ENCODE measurements at regions not wholly inside any gene's neighbourhood (a gene's known extent, or its start where the extent isn't known, plus 50 kb on each side); places are given as distances from the start of the nearest gene placed in this dataset.

DNA sequence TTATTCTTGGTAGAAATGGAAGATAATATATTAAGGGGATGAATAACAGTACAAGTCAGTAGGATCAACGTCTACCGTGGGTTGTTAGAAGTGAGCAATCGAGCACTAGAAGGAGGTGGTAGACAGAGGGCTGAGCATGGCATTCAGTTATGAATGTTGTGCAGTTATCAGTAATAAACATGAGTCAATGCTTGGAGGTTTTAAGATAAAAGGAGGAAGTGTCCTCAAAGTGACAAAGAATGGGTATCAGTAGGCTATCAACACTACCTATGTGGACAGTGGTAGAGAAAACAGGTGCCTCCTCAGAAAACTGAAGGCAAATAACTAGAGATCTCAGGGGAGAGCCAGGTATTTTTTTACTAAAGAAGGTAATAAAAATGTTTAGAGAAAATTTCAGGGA lies 1607.0 kb downstream of the PCDH9 start:
- Histone ChIP-seq H3K27ac (no peak overlapping the region), H3K4me1 (replicated peaks in 1 of 2) (no peaks in the 10 kb centered on the region), H3K4me3 (no peak overlapping the region), H3K27me3 (no peaks in the 10 kb centered on the region), H3K36me3 (replicated peaks in 1 of 2) (no peaks in the 10 kb centered on the region), H3K9me3 (replicated peaks in 1 of 3) (no peaks in the 10 kb centered on the region)
- 79 to 89% (median 84%) methylated on average over 3 of the region's 3 CpGs for WGBS, 4 donors
- DNase-seq: no peak
- intact Hi-C loops (cut with DNase I): no loop called here
- no peak for TF ChIP-seq POLR2A (IDR thresholded peaks at IDR 0.05)
- TF ChIP-seq, protein P1, sequence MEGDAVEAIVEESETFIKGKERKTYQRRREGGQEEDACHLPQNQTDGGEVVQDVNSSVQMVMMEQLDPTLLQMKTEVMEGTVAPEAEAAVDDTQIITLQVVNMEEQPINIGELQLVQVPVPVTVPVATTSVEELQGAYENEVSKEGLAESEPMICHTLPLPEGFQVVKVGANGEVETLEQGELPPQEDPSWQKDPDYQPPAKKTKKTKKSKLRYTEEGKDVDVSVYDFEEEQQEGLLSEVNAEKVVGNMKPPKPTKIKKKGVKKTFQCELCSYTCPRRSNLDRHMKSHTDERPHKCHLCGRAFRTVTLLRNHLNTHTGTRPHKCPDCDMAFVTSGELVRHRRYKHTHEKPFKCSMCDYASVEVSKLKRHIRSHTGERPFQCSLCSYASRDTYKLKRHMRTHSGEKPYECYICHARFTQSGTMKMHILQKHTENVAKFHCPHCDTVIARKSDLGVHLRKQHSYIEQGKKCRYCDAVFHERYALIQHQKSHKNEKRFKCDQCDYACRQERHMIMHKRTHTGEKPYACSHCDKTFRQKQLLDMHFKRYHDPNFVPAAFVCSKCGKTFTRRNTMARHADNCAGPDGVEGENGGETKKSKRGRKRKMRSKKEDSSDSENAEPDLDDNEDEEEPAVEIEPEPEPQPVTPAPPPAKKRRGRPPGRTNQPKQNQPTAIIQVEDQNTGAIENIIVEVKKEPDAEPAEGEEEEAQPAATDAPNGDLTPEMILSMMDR (IDR thresholded peaks at IDR 0.05): no peak

DNA sequence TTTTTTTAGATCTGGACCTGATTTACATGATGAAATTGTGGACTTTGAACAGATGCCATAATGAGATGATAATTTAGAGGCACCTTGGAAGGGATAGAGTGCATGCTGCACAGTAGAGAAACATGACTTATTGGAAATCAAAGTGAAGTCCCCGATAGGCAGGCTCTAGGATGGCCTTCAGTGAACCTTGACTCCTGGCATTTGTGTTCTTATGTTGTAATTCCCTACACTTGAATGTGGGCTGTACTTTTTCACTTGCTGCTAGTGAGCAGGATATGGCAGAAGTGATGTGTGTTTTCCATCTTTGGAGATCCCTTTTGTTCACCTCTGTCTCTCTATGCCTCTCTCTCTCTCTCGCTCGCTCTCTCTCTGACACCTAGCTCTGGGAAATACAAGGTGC lies 1614.6 kb downstream of the PCDH9 start:
- 74 to 81% (median 77%) methylated on average over 3 of the region's 3 CpGs for WGBS, 4 donors
- no peaks in the 10 kb centered on the region for H3K36me3 ChIP-seq (replicated peaks in 1 of 2)
- intact Hi-C loops (cut with DNase I): no loop called here

DNA sequence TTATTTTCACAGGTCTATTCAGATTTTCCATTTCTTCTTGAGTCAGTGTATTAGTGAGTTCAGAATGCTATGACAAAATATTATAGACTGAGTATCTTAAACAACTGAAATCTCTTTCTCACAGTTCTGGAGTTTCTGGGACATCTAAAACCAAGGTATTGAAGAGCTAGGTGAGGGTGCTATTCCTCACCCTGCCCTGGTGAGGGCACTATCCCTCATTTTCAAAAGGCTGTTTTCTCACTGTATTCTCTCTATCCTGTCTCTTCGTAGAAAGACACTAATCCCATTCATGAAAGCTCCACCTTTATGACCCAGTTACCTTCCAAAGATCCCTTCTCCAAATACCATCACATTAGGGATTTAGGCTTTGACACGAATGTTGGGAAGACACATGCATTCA lies 1617.1 kb downstream of the PCDH9 start:
- H3K4me3 ChIP-seq: no peak overlapping the region
- no peaks in the 10 kb centered on the region for H3K36me3 ChIP-seq (replicated peaks in 1 of 2)
- no peaks in the 10 kb centered on the region for H3K4me1 ChIP-seq (replicated peaks in 1 of 2)
- no peaks in the 10 kb centered on the region for H3K27me3 ChIP-seq
- no peak overlapping the region for H3K27ac ChIP-seq
- TF ChIP-seq, protein P1 (IDR thresholded peaks at IDR 0.05): no peak
- no peak for TF ChIP-seq POLR2A (IDR thresholded peaks at IDR 0.05)
- H3K9me3 ChIP-seq (replicated peaks in 1 of 3): no peaks in the 10 kb centered on the region
- DNase-seq: no peak
- WGBS, 4 donors: 79 to 91% (median 85%) methylated on average over 2 of the region's 2 CpGs
- intact Hi-C loops (cut with DNase I): no loop called here

More for the DNA sequence above, 1614.6 kb downstream of the PCDH9 start:
- Histone ChIP-seq H3K4me1 (replicated peaks in 1 of 2) (no peaks in the 10 kb centered on the region), H3K9me3 (replicated peaks in 1 of 3) (no peaks in the 10 kb centered on the region), H3K4me3 (no peak overlapping the region), H3K27me3 (no peaks in the 10 kb centered on the region), H3K27ac (no peak overlapping the region)
- no peak for TF ChIP-seq POLR2A (IDR thresholded peaks at IDR 0.05)
- TF ChIP-seq, protein P1 (IDR thresholded peaks at IDR 0.05): no peak
- DNase-seq: peak in 1 of 7 donors; percentile 1

DNA sequence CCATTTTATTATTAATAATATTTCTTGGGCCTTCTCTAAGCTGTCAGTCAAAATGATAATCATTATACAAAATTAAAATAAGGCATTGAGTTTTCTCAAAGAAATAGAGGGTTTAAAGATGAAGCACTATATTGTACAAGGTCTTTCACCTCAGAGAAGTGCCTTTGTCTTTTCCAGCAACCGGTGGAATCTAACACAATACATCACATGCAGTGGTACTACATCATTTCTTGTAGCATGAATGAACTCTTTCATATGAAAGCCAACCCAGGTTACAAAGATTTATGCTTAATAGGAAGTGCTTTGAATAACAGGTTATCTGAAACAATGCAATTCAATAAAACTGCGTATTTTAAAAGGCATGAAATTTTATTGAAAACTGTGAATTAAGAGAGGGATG lies 1620.8 kb downstream of the PCDH9 start:
- Histone ChIP-seq H3K4me3 (no peak overlapping the region), H3K27ac (no peak overlapping the region), H3K9me3 (replicated peaks in 1 of 3) (no peaks in the 10 kb centered on the region), H3K4me1 (replicated peaks in 1 of 2) (no peaks in the 10 kb centered on the region), H3K36me3 (replicated peaks in 1 of 2) (no peaks in the 10 kb centered on the region), H3K27me3 (no peaks in the 10 kb centered on the region)
- TF ChIP-seq POLR2A (IDR thresholded peaks at IDR 0.05): no peak
- TF ChIP-seq, protein P1 (IDR thresholded peaks at IDR 0.05): no peak
- no peak for DNase-seq
- WGBS, 4 donors: 65 to 71% (median 69%) methylated on average over 2 of the region's 2 CpGs
- intact Hi-C loops (cut with DNase I): no loop called here
